Tibial nerve (tissue), 3 donors: ENCODE measurements at regions not wholly inside any gene's neighbourhood (a gene's known extent, or its start where the extent isn't known, plus 50 kb on each side); places are given as distances from the start of the nearest gene placed in this dataset.

Experiments used
- POLR2A ChIP-seq, 2 donors: fragments of 450-650 bp; IDR thresholded peaks; one replicate each; pipeline ENCODE4 v1.6.1; 2017; ENCODE audit warnings: antibody characterized with exemption in 2 of 2, mild to moderate bottlenecking in 2 of 2, moderate library complexity in 2 of 2
- TF ChIP-seq, protein P1 (sequence below), 5 experiments: fragments of 200-600 bp in 3 of 5; fragments of 450-650 bp in 2 of 5; sonication (generic) in 3 of 5; IDR thresholded peaks; one replicate each; pipeline ENCODE4 v1.5.1; 2016 to 2019; ENCODE audit warnings: antibody characterized with exemption in 5 of 5, mild to moderate bottlenecking in 3 of 5, moderate library complexity in 2 of 5

DNA sequence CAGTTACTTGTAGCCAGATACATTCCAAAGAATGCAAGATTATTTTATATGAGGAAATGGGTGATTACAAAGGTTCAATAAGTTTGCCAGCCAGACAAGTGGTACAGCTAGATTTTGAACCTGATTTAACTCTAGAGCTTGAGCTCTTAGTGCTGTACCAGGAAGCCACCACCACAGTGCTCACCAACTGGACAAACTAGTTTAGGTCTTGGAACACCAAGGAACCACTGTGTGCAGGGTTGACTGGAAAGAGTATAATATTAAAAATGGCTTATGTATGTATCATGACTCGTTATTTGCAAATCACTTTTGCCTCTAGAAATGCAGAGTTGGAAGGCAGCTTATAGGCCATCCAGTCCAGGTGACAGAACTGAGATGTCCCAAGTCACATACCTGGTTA lies 177.2 kb downstream of the TXNL1 start:
- no peak for TF ChIP-seq POLR2A (IDR thresholded peaks at IDR 0.05)
- TF ChIP-seq, protein P1, sequence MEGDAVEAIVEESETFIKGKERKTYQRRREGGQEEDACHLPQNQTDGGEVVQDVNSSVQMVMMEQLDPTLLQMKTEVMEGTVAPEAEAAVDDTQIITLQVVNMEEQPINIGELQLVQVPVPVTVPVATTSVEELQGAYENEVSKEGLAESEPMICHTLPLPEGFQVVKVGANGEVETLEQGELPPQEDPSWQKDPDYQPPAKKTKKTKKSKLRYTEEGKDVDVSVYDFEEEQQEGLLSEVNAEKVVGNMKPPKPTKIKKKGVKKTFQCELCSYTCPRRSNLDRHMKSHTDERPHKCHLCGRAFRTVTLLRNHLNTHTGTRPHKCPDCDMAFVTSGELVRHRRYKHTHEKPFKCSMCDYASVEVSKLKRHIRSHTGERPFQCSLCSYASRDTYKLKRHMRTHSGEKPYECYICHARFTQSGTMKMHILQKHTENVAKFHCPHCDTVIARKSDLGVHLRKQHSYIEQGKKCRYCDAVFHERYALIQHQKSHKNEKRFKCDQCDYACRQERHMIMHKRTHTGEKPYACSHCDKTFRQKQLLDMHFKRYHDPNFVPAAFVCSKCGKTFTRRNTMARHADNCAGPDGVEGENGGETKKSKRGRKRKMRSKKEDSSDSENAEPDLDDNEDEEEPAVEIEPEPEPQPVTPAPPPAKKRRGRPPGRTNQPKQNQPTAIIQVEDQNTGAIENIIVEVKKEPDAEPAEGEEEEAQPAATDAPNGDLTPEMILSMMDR (IDR thresholded peaks at IDR 0.05): no peak
